ENCODE measurements at regions not wholly inside any gene's neighbourhood (a gene's known extent, or its start where the extent isn't known, plus 50 kb on each side); places are given as distances from the start of the nearest gene placed in this dataset.

DNA sequence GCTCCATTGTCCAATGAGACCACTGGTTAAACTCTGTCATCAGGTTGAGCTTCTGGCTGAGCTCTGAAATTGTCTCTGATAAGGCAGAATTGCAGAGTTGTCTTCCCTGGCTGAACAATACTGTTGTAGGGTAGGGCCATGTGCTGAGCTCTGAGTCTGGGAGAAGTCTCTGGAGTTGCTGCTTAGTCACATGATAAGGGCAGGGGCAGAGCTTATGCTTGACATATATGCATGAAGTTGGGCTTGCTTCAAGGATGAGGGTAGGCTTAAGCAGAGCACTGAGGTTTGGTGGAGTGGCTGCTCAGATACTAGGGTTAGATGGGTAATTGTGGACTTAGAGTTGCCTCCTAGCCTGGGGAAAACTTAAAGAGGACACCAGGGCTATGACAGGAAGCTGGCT, 946.3 kb upstream of the MIR17HG start:
- no peak for DNase-seq (ENCODE audit: low spot score)

- DNase-seq (ENCODE audit: low spot score), result no peak
Observed at GRCh38 chr13:90402102-90402501, 945.4 kb upstream of the MIR17HG start.

- DNase-seq (ENCODE audit: low spot score), result no peak
Observed at GRCh38 chr13:90402613-90403012, 944.9 kb upstream of the MIR17HG start.

GRCh38 chr13:90403330-90404082, 944.0 kb upstream of the MIR17HG start:
- no peak for DNase-seq (ENCODE audit: low spot score)

DNA sequence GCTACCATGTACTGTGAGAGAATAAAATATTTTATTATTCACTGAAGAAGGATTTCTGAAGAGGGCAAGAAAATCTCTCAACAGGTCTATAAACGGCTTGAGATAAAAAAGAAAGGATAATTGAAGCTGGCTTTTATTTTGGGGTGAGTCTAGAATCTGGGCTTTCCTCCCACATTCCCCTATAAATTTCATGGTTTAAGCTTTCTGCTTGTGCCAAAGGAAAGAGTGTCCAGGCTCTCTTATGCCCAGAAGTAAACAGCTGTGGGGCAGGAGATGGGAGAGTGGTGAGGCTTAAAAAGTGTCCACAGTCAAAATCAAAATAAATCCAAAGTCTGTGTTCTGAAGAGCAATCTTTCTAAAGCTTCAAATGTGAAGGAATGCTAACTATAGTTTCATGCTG, 942.2 kb upstream of the MIR17HG start:
- DNase-seq (ENCODE audit: low spot score), result no peak

DNA sequence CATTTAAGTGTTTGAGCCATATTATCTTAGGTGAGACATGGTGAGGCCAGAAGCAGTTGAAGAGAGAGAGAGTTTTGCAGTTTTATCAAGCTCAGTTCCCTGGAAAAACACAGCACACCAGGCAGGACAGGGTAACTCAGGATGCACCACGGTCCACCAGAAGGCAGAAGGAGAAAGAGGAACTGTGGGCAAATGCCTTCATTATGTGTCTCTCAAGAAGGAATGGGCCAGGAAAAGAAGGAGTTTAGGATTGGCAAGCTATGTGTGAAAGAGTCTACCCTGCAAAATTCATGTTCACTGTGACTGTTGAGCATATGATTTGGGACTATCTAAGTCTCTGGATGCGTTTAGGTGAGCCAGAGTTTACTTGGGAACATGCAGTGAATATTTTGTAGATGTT, 934.5 kb upstream of the MIR17HG start:
- no peak for DNase-seq (ENCODE audit: low spot score)

GRCh38 chr13:90413548-90413947, 933.9 kb upstream of the MIR17HG start:
- no peak for DNase-seq (ENCODE audit: low spot score)

- DNase-seq (ENCODE audit: low spot score), result no peak
Observed at GRCh38 chr13:90414691-90415596, 932.5 kb upstream of the MIR17HG start.

DNA sequence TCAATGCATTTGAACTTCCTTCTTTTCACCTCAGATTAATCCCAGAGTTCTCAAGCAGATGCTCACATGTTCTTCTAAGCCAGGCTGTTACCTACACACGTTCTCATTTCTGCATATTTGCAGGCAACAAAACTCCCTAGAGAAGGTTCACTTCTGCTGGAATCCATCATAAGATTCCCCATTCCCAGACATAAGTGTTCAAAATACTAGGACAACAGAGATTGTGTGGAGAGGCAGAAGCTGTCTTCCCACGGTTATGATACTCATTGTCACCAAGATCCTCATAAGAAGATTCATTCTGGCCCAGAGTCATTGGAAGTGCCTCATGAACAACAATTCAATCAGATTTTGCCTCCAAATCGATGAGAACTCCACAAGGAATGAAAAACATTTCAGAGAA, 931.6 kb upstream of the MIR17HG start:
- no peak for DNase-seq (ENCODE audit: low spot score)

- no peak for DNase-seq (ENCODE audit: low spot score)
Observed at GRCh38 chr13:90416519-90416918, 931.0 kb upstream of the MIR17HG start.

DNA sequence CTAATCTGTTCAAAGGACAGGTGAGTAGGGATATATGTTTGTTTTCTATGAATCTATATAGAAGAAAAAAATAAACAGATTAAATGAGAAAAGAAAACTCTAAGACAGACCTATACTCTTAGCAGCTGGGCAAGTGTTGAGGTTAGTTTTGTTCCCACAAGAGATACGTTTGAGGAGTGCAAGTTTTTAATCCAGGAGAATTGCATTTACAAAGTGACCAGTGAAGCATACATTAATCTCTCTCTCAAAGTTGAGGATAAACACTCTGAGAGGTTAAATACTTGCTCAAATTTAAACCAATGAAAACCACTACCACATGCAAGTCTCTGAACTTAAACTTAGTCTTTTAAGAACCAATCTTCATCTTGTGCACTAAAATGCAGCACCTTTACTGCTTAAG, 930.5 kb upstream of the MIR17HG start:
- DNase-seq (ENCODE audit: low spot score), result no peak

DNA sequence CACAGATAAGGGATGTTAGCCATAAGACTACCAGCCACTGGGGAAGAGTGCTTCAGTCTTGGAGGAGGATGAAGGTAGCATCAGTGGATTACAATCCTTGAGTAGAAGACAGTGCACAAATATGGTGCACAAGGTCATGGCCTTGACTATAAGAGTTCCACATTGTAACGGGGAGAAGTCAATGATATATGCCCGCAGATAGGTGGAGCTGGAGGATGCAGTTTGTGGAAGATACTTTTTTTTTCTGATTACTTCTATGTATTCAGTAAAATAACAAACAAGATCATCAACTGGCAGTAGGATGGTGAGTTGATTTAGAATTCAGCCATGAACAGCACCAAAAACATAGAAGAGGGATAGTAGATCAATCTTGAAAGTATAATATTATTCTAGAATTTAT, 926.8 kb upstream of the MIR17HG start:
- no peak for DNase-seq (ENCODE audit: low spot score)

GRCh38 chr13:90427322-90428272, 919.9 kb upstream of the MIR17HG start:
- DNase-seq (ENCODE audit: low spot score), result no peak

- DNase-seq (ENCODE audit: low spot score), result no peak
Observed at GRCh38 chr13:90428522-90429210, 918.8 kb upstream of the MIR17HG start.

GRCh38 chr13:90430127-90430526, 917.4 kb upstream of the MIR17HG start:
- DNase-seq (ENCODE audit: low spot score), result no peak

DNA sequence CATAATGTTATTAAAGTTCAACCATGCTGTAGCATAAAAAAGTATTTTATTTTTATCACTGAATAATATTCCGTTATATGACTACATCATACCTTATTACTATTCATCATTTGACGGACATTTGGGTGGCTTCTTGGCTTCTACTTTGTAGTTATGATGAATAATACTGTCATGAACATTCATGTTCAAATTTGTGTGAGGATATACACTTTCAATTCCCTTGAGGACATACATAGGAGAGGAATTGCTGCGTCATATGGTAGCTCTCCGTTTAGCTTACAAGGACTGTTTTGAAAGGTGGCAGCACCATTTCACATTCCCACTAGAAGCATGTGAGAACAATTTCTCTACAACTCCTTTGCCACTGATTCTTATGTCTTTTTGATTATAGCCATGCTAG, 910.8 kb upstream of the MIR17HG start:
- no peak for DNase-seq (ENCODE audit: low spot score)

DNA sequence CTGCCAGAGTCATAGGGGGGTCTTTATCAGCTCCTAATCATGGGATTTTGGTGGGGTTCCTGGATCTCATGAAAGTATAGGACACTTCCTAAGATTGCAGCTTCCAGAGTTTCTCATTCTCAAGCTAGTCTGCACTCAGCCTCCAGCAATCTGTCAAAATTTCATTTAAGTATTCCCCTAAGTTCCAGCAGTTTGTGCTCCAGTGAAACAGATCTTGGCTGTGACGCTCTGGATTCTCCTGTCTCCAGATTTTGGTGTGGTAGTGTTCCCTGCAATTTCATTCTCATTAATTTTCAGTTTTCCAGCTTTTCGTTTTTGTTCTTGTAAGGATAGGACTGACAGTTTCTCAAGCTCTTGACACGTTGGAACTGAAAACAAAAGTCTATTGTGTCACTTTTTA, 908.9 kb upstream of the MIR17HG start:
- DNase-seq (ENCODE audit: low spot score), result no peak

DNA sequence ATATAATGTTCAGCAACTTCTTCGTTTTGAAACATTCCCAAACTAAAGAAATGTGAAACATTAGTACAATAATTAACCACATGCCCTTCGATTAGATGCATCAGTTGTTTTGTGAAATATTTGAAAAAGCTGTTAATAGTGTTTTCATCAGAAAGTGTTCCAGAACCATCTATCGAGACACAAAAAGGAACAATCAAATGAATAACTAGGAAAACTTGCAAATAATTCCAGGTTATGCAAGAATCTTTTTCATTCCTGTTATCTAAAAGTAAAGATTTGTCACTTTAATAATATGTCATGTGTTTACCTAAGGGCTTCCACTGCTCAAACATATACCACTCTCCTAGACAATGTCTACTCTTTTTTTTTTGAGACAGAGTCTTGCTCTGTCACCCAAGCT, 904.2 kb upstream of the MIR17HG start:
- DNase-seq (ENCODE audit: low spot score), result no peak

GRCh38 chr13:90444232-90444631, 903.3 kb upstream of the MIR17HG start:
- no peak for DNase-seq (ENCODE audit: low spot score)

GRCh38 chr13:90445179-90445578, 902.3 kb upstream of the MIR17HG start:
- DNase-seq (ENCODE audit: low spot score), result no peak

DNA sequence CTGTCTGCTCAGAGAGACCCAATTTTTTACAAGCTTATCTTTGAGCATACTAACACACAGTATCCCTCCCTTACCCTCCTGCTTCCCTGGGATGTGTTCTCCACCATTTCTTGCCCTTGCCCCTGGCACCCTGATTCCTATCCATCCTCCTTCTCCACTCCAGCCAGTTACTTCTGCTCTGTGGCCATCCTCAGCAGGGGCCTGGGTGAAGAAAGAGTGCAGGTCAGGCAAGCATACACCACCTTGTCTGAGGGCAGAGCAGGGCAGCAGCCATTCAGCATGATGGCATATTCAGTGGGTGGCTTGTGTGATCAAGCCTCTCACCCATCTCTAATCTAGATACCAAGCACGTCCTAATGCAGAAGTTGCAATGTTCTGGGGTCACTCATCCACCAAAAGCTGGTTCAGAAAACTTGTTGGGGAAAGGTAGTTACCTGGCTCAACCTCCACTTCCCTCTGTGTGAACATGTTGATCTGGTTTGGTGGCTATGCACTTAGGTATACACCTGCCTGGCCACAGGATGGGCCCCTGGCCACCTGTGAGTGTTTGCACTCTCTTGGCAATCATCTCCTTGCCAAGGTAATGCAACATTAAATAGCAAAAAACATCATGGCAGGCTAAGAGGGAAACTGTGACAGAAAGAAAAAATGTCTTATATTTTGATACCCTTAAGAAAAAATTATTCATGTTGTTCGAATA, 900.3 kb upstream of the MIR17HG start:
- no peak for DNase-seq (ENCODE audit: low spot score)

All from mucosa of gallbladder (tissue), 1 donor.